IMR-90 (cell line): ENCODE measurements at regions not wholly inside any gene's neighbourhood (a gene's known extent, or its start where the extent isn't known, plus 50 kb on each side); places are given as distances from the start of the nearest gene placed in this dataset.

Experiments
- CEBPB ChIP-seq: IDR thresholded peaks from 2 replicates; pipeline ENCODE4 v1.6.1; 2012; ENCODE audit warnings: low read depth, low read length, improper control_type of control experiment
- FOS ChIP-seq: fragments of 150-350 bp; IDR thresholded peaks from 2 replicates; pipeline ENCODE4 v1.6.1; 2016; ENCODE audit warnings: low read depth, low read length
- MAZ ChIP-seq: IDR thresholded peaks from 2 replicates; pipeline ENCODE4 v1.6.1; 2012; ENCODE audit warnings: low read depth, mild to moderate bottlenecking, low read length, improper control_type of control experiment, moderate library complexity, borderline replicate concordance
- MXI1 ChIP-seq: IDR thresholded peaks from 2 replicates; pipeline ENCODE4 v1.6.1; 2012; ENCODE audit warnings: low read depth, mild to moderate bottlenecking, low read length, moderate library complexity, borderline replicate concordance
- POLR2A ChIP-seq: IDR thresholded peaks from 2 replicates; pipeline ENCODE4 v1.6.1; 2012; ENCODE audit warnings: mild to moderate bottlenecking, low read depth, low read length
- RAD21 ChIP-seq: IDR thresholded peaks from 2 replicates; pipeline ENCODE4 v1.6.1; 2012; ENCODE audit warnings: low read length, improper control_type of control experiment
- RCOR1 ChIP-seq: IDR thresholded peaks from 2 replicates; pipeline ENCODE4 v1.6.1; 2012; ENCODE audit warnings: mild to moderate bottlenecking, low read length, improper control_type of control experiment; ENCODE audit not compliant: insufficient replicate concordance
- TF ChIP-seq, protein P1 (sequence below): conservative IDR thresholded peaks from 2 replicates; pipeline ENCODE4 v1.5.1; 2012; ENCODE audit warnings: mild to moderate bottlenecking, low read depth, low read length, improper control_type of control experiment
- TF ChIP-seq, protein P2 (sequence below): fragments of 150-350 bp; IDR thresholded peaks from 2 replicates; pipeline ENCODE4 v1.6.1; 2017; ENCODE audit warnings: mild to moderate bottlenecking, antibody characterized with exemption, low read length, low read depth
- TF ChIP-seq, protein P3 (sequence below): fragments of 150-350 bp; IDR thresholded peaks from 2 replicates; pipeline ENCODE4 v1.6.1; 2016; ENCODE audit warnings: low read depth, mild to moderate bottlenecking, low read length, moderate library complexity, borderline replicate concordance

DNA sequence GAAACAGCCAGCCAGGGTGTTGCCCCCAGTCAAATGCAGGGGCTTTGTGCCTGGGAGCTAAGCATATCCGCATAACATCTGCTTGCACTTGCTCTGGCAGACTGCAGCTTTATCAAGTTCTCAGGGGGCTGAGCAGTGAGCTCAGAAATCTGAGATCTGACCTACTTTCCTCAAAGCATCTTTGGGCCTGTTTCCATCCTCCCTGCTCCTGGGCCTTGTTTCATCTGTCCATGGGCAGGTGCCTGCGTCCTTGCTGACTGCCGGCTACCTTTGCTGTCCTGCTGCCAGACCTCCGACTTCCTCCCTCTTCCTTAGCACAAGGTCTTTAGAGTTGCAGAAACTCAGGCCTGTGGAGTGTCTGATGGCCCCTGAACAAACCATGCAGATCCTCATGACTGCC, 131.2 kb upstream of the B3GAT1 start:
- TF ChIP-seq RCOR1 (no peak), RAD21 (no peak), POLR2A (no peak), MXI1 (no peak), CEBPB (no peak), FOS (no peak), MAZ (no peak)
- TF ChIP-seq, protein P1, sequence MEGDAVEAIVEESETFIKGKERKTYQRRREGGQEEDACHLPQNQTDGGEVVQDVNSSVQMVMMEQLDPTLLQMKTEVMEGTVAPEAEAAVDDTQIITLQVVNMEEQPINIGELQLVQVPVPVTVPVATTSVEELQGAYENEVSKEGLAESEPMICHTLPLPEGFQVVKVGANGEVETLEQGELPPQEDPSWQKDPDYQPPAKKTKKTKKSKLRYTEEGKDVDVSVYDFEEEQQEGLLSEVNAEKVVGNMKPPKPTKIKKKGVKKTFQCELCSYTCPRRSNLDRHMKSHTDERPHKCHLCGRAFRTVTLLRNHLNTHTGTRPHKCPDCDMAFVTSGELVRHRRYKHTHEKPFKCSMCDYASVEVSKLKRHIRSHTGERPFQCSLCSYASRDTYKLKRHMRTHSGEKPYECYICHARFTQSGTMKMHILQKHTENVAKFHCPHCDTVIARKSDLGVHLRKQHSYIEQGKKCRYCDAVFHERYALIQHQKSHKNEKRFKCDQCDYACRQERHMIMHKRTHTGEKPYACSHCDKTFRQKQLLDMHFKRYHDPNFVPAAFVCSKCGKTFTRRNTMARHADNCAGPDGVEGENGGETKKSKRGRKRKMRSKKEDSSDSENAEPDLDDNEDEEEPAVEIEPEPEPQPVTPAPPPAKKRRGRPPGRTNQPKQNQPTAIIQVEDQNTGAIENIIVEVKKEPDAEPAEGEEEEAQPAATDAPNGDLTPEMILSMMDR: no peak
- TF ChIP-seq, protein P2, sequence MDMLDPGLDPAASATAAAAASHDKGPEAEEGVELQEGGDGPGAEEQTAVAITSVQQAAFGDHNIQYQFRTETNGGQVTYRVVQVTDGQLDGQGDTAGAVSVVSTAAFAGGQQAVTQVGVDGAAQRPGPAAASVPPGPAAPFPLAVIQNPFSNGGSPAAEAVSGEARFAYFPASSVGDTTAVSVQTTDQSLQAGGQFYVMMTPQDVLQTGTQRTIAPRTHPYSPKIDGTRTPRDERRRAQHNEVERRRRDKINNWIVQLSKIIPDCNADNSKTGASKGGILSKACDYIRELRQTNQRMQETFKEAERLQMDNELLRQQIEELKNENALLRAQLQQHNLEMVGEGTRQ: no peak
- TF ChIP-seq, protein P3, sequence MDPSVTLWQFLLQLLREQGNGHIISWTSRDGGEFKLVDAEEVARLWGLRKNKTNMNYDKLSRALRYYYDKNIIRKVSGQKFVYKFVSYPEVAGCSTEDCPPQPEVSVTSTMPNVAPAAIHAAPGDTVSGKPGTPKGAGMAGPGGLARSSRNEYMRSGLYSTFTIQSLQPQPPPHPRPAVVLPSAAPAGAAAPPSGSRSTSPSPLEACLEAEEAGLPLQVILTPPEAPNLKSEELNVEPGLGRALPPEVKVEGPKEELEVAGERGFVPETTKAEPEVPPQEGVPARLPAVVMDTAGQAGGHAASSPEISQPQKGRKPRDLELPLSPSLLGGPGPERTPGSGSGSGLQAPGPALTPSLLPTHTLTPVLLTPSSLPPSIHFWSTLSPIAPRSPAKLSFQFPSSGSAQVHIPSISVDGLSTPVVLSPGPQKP: no peak
